ENCODE measurements at regions not wholly inside any gene's neighbourhood (a gene's known extent, or its start where the extent isn't known, plus 50 kb on each side); places are given as distances from the start of the nearest gene placed in this dataset.

GRCh38 chr13:50757008-50757407, 86.5 kb downstream of the DLEU7 start:
- H3K14ac ChIP-seq (ENCODE audit: insufficient read depth, low read length): no peak overlapping the region
- no peak overlapping the region for H3K27ac ChIP-seq (ENCODE audit: insufficient read length, low read depth, low read length)
- H2BK20ac ChIP-seq (ENCODE audit: low read depth, low read length, poor library complexity, severe bottlenecking): no peak overlapping the region
- no peaks in the 10 kb centered on the region for H3K79me2 ChIP-seq (ENCODE audit: insufficient read depth, low read length)
- no peak overlapping the region for H2BK12ac ChIP-seq (ENCODE audit: insufficient read length, low read depth, low read length)
- H4K5ac ChIP-seq (ENCODE audit: insufficient read length, low read depth, low read length): no peak overlapping the region
- H3K4ac ChIP-seq (ENCODE audit: low read depth, low read length): no peak overlapping the region
- no peaks in the 10 kb centered on the region for H3K79me1 ChIP-seq (ENCODE audit: insufficient read depth, low read depth, low read length, poor library complexity, severe bottlenecking)
- no peak overlapping the region for H3T11ph ChIP-seq (ENCODE audit: low read length)
- no CpG with 5 or more reads among the region's 3 CpGs for WGBS (ENCODE audit: extremely low coverage, insufficient read length, low lambda C conversion rate)
- H3K4me3 Mint-ChIP-seq: no peak overlapping the region
- H4K8ac ChIP-seq (replicated peaks; ENCODE audit: insufficient read length, low read depth, low read length): no peak overlapping the region
- no peaks in the 10 kb centered on the region for H4K20me1 ChIP-seq (ENCODE audit: control insufficient read depth, insufficient read depth, insufficient read length)
- H2AFZ ChIP-seq (ENCODE audit: low read length): no peak overlapping the region
- H3K27me3 ChIP-seq (ENCODE audit: insufficient read depth, low read length): no peaks in the 10 kb centered on the region
- H2AK5ac ChIP-seq (ENCODE audit: insufficient read length, low read length): no peak overlapping the region
- no peak overlapping the region for H2BK120ac ChIP-seq (ENCODE audit: low read depth, low read length, poor library complexity, severe bottlenecking)
- DNase-seq: no peak
- H3K23ac ChIP-seq (ENCODE audit: insufficient read length, low read depth, low read length): no peak overlapping the region
- no peaks in the 10 kb centered on the region for H3K9me3 ChIP-seq (ENCODE audit: control insufficient read depth, low read depth, low read length)
- H3K56ac ChIP-seq (ENCODE audit: insufficient read length, low read depth, low read length): no peak overlapping the region
- peak overlapping the region in 2 of 3 experiments; percentile 52 to 89; a peak in 3 of 7 replicates for H3K27ac Mint-ChIP-seq
- H2BK15ac ChIP-seq (ENCODE audit: low read depth, low read length): no peak overlapping the region
- H2BK5ac ChIP-seq (ENCODE audit: insufficient read length, low read length): no peak overlapping the region
- H3K4me1 Mint-ChIP-seq: peaks cover 16 to 20% of the 10 kb centered on the region in 2 experiments
- H3K36me3 Mint-ChIP-seq (ENCODE audit: insufficient read depth in 1 of 3, low read depth in 3 of 3): peaks cover 13 to 45% (median 17%) of the 10 kb centered on the region in 3 experiments
- no peaks in the 10 kb centered on the region; the same call in none of the 2 replicates for H3K27me3 Mint-ChIP-seq (ENCODE audit: low read depth)
- no peak overlapping the region for H4K91ac ChIP-seq (ENCODE audit: insufficient read length, low read depth, low read length)
- no peaks in the 10 kb centered on the region for H3K23me2 ChIP-seq (ENCODE audit: insufficient read length, low read depth, low read length, poor library complexity, severe bottlenecking)
- no peaks in the 10 kb centered on the region; the same call in 1 of the 2 replicates for H3K4me1 ChIP-seq (ENCODE audit: insufficient read depth, low read length)
- peaks cover 34 to 37% of the 10 kb centered on the region in 2 experiments for H3K9me3 Mint-ChIP-seq
- TF ChIP-seq CTCF (conservative IDR thresholded peaks at IDR 0.05): no peak
- no peak overlapping the region for H3K9ac ChIP-seq (ENCODE audit: extremely low read depth, insufficient read length, low read length)
- H3K18ac ChIP-seq (ENCODE audit: insufficient read length, low read depth, low read length): peak overlapping the region; percentile 25
- no peak overlapping the region for H3K4me2 ChIP-seq (ENCODE audit: insufficient read depth, insufficient read length, low read length)

Data from H9 (cell line).